Stomach (tissue), 8 donors: ENCODE measurements at regions not wholly inside any gene's neighbourhood (a gene's known extent, or its start where the extent isn't known, plus 50 kb on each side); places are given as distances from the start of the nearest gene placed in this dataset.

ENCODE experiments used
- DNase-seq, 2 donors: peaks; one replicate each; pipeline versions ENCODE4 v3.0.0 to v3.0.0-alpha.2; 2013 to 2019
- H3K27ac ChIP-seq, 5 donors: fragments of 200-600 bp in 4 of 5; sonication (generic) in 4 of 5; one replicate each; pipeline ENCODE4 v1.5.1; 2013 to 2019; ENCODE audit warnings: mild to moderate bottlenecking in 1 of 5, moderate library complexity in 1 of 5
- H3K27me3 ChIP-seq, 3 donors: fragments of 200-600 bp; sonication (generic); one replicate each; pipeline ENCODE4 v1.5.1; 2017 to 2019; ENCODE audit warnings: mixed run types in 1 of 3
- H3K36me3 ChIP-seq, 4 donors: fragments of 200-600 bp; sonication (generic); 1 replicate in 3 of 4; 2 replicates in 1 of 4; pipeline ENCODE4 v1.5.1; 2016 to 2019
- H3K4me1 ChIP-seq, 4 donors: fragments of 200-600 bp; sonication (generic); one replicate each; pipeline ENCODE4 v1.5.1; 2016 to 2019
- H3K4me3 ChIP-seq, 4 donors: fragments of 200-600 bp; sonication (generic) in 3 of 4; one replicate each; pipeline ENCODE4 v1.5.1; 2016 to 2019; ENCODE audit warnings: mild to moderate bottlenecking in 1 of 4
- H3K9me3 ChIP-seq, 4 donors: fragments of 200-600 bp; sonication (generic); one replicate each; pipeline ENCODE4 v1.5.1; 2016 to 2019
- CTCF ChIP-seq, 7 experiments: fragments of 450-650 bp in 4 of 7; fragments of 200-600 bp in 3 of 7; sonication (generic) in 3 of 7; IDR thresholded peaks; one replicate each; pipeline ENCODE4 v1.5.1; 2016 to 2019; ENCODE audit warnings: antibody characterized with exemption in 7 of 7, control low read depth in 2 of 7, mild to moderate bottlenecking in 1 of 7
- EP300 ChIP-seq: sonication (generic); formaldehyde crosslinking; IDR thresholded peaks from one replicate; pipeline ENCODE4 v1.6.1; 2017; ENCODE audit warnings: antibody characterized with exemption
- POLR2A ChIP-seq, 4 donors: fragments of 450-650 bp; IDR thresholded peaks; one replicate each; pipeline ENCODE4 v1.6.1; 2016; ENCODE audit warnings: antibody characterized with exemption in 4 of 4, control low read depth in 2 of 4, mild to moderate bottlenecking in 1 of 4, moderate library complexity in 1 of 4
- POLR2AphosphoS5 ChIP-seq, 3 donors: sonication (generic); formaldehyde crosslinking; IDR thresholded peaks; one replicate each; pipeline ENCODE4 v1.6.1; 2016; ENCODE audit warnings: antibody characterized with exemption in 3 of 3
- WGBS, 5 donors: extraction: QIAGEN DNeasy Blood & Tissue Kit in 3 of 5; methylation state at CpG; one replicate each; pipeline versions ENCODE4 v1.1.5 to v1.1.7; 2013 to 2018; 5-methylcytosine and 5-hydroxymethylcytosine counted together
- intact Hi-C: fragments of 100-400 bp; cut with DNase I; formaldehyde crosslinking; loops from one replicate; pipeline ENCODE4 v1.15.1; 2023; ENCODE audit warnings: low total_unique reads
- donor health status: healthy with polysubstance abuse.
- donor health status: Bipolar disorder and iron deficiency.
- donor health status: healthy.

- WGBS, 5 donors = 61 to 90% (median 77%) methylated on average over 1 of the region's 1 CpG
- Histone ChIP-seq H3K9me3 (no peaks in the 10 kb centered on the region), H3K27me3 (no peaks in the 10 kb centered on the region), H3K4me1 (no peaks in the 10 kb centered on the region), H3K27ac (no peak overlapping the region), H3K4me3 (no peak overlapping the region), H3K36me3 (no peaks in the 10 kb centered on the region)
- DNase-seq = no peak
- intact Hi-C loops = no loop called here
- TF ChIP-seq EP300 = no peak
- no peak for TF ChIP-seq CTCF (IDR thresholded peaks at IDR 0.05)
- no peak for TF ChIP-seq POLR2A (IDR thresholded peaks at IDR 0.05)
- TF ChIP-seq POLR2AphosphoS5 (IDR thresholded peaks at IDR 0.05) = no peak
Measured at GRCh38 chr10:89119651-89120050, 87.5 kb downstream of the CH25H start.

GRCh38 chr10:89118091-89118490, 89.0 kb downstream of the CH25H start:
- TF ChIP-seq CTCF (IDR thresholded peaks at IDR 0.05) (no peak), POLR2AphosphoS5 (IDR thresholded peaks at IDR 0.05) (no peak), EP300 (no peak), POLR2A (IDR thresholded peaks at IDR 0.05) (no peak)
- 0 to 94% (median 68%) methylated on average over 1 of the region's 1 CpG for WGBS, 5 donors
- intact Hi-C loops = no loop called here

GRCh38 chr10:89115876-89116627, 91.1 kb downstream of the CH25H start:
- H3K9me3 ChIP-seq = no peaks in the 10 kb centered on the region
- no peak overlapping the region for H3K4me3 ChIP-seq
- H3K36me3 ChIP-seq = no peaks in the 10 kb centered on the region
- 91 to 97% (median 94%) methylated on average over 9 of the region's 9 CpGs for WGBS, 5 donors
- H3K4me1 ChIP-seq = no peaks in the 10 kb centered on the region
- intact Hi-C loops = no loop called here
- no peak for DNase-seq
- no peak overlapping the region for H3K27ac ChIP-seq
- H3K27me3 ChIP-seq = no peaks in the 10 kb centered on the region
- TF ChIP-seq POLR2A (IDR thresholded peaks at IDR 0.05) (no peak), EP300 (no peak), POLR2AphosphoS5 (IDR thresholded peaks at IDR 0.05) (no peak), CTCF (IDR thresholded peaks at IDR 0.05) (no peak)

More at GRCh38 chr10:89118091-89118490, 89.0 kb downstream of the CH25H start:
- Histone ChIP-seq H3K27me3 (no peaks in the 10 kb centered on the region), H3K4me3 (no peak overlapping the region), H3K9me3 (no peaks in the 10 kb centered on the region), H3K4me1 (no peaks in the 10 kb centered on the region), H3K27ac (no peak overlapping the region), H3K36me3 (no peaks in the 10 kb centered on the region)
- DNase-seq = no peak

- WGBS, 5 donors = 61 to 85% (median 80%) methylated on average over 1 of the region's 1 CpG
- intact Hi-C loops = no loop called here
- no peak for DNase-seq
- H3K4me1 ChIP-seq = no peaks in the 10 kb centered on the region
- no peak for TF ChIP-seq POLR2AphosphoS5 (IDR thresholded peaks at IDR 0.05)
- no peak for TF ChIP-seq POLR2A (IDR thresholded peaks at IDR 0.05)
- TF ChIP-seq CTCF (IDR thresholded peaks at IDR 0.05) = no peak
- no peak for TF ChIP-seq EP300
- H3K27me3 ChIP-seq = no peaks in the 10 kb centered on the region
- no peak overlapping the region for H3K27ac ChIP-seq
- no peaks in the 10 kb centered on the region for H3K36me3 ChIP-seq
- H3K9me3 ChIP-seq = no peaks in the 10 kb centered on the region
- no peak overlapping the region for H3K4me3 ChIP-seq
Measured at GRCh38 chr10:89114846-89115625, 92.1 kb downstream of the CH25H start.
